ENCODE measurements at regions not wholly inside any gene's neighbourhood (a gene's known extent, or its start where the extent isn't known, plus 50 kb on each side); places are given as distances from the start of the nearest gene placed in this dataset.

DNA sequence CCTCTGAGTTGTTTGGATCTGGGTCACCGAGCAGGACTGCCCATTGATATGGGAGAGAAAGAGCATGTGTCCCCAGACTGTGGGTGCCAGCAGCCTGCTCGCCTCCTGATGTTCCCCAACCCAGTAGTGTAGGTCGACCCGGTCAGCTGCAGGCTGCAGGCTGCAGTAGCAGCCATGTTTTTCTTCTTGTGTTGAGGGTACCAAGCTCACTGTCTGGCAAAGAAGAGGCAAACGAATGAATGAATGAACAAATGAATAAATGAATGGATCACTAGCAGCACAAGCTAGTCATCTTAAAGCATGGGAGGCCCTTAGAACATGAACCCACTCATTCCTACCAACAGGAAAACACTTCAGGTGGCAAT lies 293.2 kb downstream of the SOX9 start:
- no peak for DNase-seq

DNA sequence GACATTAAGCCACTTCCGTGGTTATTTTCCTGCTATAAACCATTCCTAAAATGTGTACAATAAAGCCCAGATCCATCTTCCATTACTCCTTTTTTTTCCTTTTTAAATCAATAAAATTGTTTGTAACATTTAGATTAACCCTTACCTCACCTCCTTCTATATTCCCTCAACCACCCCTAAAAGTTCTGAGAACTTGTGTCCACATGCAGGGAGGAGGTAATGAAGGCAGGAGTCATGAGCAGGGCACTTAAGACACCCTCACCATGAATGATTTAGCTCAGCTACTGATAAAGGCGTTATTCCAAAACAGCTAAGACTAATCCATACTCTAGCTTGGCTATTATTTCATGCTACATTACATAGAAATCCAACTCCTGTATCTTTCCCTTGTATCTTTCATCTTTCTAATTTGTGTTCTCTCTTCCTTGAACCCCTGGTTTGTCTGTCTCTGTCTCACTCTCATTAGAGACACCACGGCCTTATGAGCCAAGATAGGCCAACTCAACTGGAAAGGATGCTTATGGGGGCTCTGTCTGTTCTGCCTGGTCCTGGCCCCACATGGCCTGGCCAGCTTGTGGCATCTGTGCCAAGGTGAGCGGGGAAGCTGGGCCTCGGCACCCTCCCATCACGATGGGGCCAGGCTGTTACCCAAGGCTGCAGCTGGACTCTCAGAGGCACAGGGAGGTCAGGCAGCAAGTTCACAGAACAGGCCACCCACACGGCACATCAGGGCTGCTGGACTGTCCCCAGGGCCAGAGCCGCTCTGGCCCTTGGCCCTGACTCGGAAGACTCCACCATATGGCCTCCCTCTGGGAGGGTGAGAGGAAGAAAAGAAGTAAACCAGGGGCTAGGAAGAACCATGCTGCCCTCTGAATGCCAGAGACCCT lies 294.4 kb downstream of the SOX9 start:
- DNase-seq, result no peak

DNA sequence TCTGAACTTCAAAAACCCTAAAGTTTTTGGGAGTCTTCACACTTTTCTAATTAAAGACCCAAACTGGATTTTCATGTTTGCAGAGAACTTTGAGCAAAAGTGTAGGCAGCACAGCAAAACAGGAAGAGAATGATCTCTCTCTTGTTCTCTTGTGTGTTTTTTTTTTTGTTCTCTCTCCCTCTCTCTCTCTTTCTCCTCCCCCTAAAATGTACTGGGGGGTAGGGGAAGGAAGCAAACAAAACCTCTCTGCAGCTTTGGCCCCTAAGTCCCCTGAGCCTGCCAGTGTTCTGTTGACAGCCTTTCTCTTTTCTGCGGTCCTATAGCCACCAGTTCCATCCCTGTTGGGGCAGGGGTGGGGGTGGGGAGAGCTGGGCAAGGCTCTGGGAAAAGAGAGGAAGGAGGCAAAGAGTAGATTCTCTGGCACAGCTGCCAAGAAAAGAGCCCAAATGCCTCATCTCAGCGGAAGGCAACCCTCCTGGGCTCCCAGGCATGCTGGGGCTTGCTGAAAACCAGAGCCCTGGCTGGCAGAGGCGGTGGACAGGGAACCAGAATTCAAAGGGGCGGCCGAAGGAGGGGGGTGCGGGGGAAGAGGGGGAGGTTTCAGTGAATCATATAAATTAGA lies 295.3 kb downstream of the SOX9 start:
- DNase-seq, result no peak

DNA sequence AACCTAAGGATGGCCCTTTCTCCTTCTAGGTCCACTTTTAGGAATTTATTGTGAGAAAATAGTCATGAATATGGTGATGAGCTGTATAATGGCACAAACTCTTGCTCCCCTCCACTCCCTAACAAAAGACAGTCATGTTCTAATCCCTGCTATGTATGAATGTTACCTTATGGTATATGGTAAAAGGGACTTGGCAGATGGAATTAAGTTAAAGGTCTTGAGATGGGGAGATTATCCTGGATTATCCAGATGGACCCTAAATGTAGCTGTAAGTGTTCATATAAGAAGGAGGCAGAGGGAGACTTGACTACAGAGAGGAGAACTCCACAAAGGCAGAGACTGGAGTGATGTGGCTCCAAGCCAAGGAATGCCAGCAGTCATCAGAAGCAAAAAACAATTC lies 296.1 kb downstream of the SOX9 start:
- DNase-seq, result no peak

DNA sequence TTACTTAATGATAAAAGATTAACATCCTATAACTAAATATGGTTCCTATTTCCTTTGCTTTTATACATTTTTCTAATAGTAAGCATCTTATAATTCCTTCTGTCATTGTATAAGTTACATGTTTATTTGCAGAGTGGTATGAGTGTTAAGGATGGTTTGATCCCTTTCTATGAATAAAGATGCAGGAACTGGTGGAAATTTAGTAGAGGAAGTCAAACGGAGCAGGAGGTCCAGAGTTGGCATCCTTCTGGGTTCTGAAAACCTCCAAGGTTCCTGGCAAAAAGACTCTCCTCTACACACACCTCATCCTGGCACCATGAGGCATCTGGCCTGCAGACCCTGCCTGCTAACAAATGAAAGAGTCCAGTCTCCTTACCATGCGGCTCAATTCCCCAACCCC lies 296.8 kb downstream of the SOX9 start:
- DNase-seq, result no peak

DNA sequence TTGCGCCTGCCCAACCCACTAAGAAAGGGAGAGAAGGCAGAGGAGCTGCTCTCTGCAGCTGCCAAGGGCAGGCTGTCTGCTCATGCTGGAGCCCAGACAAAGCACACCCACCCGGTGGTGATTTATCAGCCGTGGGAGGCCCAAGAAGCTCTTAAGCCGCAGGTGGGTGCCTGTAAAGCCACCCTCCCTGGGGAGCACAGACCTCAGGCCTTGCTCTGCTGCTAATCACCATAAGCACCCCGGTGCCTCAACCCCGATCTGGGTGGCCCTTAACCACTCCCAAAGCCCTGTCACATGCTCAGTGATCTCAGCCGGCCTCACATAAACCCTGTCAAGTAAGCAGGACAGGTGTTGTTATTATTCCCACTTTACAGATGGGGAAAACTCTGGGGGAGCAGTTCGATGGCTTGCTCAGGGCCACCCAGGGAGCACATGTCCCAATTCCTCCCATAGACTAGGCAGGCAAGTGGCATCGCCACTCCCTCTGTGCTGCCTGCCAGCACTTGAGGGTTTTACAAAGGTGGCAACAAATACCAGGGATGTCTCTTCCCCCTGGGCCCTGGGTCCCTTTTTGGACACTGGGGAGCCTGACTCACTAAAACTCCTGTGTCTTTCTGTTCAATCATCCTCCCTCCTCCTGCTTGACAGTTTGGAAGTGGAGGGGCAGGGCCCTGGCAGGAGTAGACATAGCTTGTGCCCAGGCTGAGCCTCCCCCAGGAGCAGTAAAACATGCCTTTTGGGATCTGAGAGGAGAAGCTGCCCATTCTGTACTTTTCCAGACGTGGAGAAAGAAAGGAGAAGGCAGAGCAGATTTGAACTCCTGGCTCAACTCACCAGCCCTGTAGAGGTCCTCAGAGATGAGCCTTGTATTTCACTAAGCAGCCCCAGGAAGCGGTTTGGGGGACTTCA lies 299.3 kb downstream of the SOX9 start:
- no peak for DNase-seq

DNA sequence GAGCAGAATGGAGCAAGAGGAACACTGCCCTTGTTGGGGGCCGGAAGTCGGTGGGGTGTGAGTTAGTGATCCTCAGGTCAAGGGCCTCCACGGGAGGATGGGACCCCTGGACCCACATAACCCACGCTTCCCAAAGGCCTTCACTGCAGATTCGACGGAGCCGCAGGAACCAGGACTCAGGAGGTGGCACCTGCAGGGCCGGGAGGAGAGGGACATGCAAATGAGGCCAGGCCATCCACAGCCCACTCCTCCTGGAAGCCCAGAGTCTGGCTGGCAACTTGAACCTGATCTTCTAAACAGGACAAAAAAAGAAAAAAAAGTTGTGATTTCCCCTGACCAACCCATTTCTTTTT lies 299.9 kb downstream of the SOX9 start:
- no peak for DNase-seq

DNA sequence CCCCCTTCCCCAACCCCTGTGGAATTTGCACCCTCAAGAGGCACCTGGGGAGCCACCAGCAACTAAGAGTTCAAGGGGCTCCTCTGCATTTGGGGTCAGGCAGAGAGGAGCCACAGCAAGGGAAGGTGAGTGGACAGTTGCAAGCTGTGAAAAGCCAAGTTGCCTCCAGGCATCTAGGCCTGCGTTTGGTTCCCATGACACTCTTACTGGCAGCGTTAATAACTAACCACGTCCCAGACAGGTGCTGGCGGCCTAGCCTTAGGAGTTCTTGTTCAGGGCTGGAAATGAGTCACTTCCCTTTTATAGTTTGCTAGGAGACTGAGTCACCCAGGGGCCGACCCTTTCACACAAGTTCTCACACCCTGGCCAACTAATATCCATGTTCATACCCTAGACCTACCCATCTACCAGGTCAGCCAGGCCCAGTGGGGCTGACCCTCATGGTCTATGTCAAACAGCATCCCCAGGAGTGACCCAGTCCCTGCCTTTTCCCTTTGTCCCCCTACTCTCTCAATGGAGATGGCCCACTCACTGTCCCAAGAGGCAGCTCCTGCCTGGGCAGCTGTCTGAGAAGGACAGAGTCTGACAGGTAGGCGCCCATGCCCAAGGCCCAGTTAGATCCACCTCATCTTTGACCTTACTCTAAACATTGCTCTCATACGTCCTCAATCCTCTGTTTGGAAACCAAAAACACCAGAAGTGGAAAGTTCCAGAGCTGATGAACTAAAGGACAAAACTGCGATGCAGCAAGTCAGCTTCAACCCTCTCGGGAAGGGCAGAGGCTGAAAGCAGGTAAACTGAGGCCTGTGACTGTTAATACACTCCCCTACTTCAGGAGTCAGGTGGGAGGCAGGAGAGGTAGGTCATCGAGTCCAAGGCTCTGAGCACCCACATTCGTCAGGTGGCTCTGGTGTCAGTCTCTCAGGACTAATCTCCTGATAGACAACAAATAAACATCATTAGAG lies 300.6 kb downstream of the SOX9 start:
- peak; percentile 61 for DNase-seq

DNA sequence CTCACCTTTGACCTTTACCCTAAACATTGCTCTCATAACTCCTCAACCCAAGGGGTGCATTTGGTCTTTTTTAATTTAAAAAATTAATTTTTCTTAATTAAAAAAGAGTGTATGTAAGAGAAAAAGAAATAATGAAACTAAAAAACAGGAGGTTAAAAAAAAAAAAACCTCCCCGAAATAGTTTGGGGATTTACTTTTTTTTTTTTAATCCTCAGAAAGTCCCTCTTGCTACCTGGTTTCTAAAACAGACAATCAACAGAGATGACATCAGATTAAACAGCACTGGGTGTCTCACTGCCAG lies 301.3 kb downstream of the SOX9 start:
- no peak for DNase-seq

DNA sequence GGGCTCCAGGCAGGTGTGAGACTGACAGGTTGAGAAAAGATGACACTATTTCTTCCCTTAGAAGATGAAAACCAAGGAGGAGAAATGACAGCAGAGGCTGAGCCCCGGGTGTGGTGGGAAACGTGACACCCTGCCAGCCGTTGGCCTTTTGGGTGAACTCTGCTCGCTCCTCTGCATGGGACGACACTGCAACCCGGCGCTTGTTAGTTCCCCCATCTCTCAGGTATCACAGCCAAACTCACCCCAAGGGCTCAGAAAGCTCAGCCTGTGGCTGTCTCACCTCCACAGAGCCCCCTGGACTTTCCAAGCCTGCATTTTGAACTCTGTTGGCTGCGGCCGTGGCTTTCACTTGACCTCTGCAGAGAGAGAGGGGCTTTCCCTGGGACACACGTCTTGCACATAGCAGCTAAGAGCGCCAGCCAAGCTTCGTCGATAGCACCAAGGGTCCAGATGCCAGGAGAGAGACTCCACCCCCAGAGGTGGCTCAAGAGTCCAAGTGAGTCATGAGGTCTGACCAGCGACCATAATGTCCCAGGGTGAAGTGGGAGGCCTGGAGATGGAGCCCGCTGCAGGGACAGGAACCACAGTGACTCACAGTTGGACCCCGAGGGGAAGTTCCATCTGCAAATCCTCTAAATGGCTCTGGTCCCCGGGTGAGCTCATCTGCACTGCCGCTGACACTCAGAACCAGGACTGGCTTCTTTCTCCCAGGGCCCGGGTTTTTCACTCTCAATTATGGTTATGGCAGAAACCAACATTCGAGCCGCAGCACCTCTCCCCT lies 301.9 kb downstream of the SOX9 start:
- DNase-seq, result peak; percentile 34

DNA sequence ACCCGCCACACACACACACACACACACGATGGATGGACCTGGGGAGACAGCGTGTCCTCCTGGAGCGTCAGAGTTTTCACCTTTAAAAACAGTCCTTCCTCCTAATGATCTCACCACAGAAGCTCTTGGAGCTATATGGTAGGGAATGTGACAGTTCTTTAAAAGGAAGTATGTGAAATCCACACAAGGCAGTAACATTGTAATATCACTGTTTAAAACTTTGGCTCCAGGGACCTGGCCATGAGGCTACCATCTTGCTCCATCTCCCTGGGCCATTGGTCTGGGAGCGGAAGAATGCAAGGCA lies 302.4 kb downstream of the SOX9 start:
- DNase-seq, result no peak

DNA sequence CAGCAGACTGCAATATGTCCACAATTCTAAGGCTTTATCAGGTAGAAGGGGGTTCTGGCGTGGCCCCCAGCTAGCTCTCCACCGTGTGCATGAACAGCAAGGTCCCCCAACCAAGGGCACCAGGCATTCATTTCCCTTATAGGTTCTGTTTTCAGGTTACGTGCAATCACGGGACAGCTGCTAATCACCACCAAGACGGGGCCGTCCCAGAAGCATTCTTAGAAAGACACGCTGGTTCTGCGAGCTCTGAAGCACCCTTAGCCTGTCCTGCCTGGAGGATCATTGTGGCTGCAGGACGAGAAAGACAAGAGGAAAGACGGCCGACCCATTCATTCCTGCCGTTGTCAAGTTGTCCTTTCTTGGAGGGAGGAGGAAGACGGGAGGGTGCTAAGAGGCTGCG lies 302.9 kb downstream of the SOX9 start:
- no peak for DNase-seq

DNA sequence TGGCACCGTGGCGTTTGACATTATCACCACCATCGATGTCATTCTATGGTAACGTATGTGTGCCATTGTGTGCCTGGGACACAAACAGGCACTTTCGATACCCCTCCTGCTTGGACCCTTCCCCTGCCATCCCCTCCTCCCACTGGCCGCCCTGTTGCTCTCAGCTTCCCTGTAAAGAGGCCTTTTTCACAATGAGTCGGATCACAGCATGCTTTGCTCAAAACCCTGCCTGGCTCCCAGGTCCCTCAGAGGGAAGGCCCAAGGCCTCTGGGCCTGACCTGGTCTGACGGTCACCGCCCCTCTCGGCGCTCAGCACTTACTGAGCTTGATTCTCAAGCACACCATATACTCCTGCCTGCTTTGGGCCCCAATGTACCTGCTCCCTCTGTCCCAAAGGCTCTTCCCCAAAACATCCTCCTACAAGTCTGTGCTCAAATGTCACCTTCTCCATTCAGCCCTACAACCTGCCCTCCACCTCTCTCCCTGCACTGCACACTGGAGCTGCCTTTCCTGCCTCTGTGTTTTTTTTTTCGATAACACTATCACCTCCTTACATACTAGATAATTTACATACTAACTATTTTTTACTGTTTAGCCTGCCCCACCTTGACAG lies 303.8 kb downstream of the SOX9 start:
- DNase-seq, result no peak

DNA sequence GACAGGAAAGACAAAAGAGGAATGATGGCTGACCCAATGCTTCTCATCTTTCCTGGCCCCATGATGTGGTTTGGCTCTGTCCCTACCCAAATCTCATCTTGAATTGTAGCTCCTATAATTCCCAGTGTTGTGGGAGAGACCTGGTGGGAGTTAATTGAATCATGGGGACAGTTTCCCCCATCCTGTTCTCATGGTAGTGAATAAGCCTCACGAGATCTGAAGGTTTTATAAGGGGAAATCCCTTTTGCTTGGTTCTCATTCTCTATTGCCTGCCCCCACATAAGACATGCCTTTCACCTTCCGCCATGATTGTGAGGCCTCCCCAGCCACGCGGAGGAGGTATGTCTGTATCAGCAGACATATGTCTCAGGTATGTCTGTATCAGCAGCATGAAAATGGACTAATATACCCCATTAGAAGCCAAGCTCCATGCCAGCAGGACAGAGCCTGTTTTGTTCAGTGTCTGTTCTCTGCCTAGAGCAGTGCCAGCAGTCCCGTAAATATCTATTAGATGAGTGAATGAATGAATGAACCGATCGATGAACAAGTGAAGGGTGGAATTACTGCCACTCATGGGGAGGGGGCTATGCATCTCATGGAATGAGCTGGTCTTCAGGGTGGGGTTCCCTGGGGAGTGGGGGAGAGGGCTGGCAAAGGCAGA lies 304.4 kb downstream of the SOX9 start:
- no peak for DNase-seq

DNA sequence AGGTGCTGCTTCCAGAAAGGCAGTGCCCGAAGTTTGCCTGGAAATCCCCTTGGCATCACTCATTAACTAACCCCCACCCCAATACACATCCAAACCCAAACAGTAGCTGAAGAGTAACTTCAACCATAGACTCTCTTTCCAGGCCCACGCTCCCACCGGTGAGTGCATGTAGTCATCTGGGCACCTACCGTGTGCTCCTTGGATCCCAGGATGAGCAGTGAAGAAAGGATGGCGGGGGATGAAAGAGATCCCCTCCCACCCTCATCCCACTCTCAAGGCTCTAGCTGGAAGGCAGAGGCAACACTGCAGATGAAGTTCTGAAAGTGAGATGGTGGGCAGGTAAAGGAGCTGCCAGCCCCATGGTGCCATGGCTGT lies 305.0 kb downstream of the SOX9 start:
- no peak for DNase-seq

DNA sequence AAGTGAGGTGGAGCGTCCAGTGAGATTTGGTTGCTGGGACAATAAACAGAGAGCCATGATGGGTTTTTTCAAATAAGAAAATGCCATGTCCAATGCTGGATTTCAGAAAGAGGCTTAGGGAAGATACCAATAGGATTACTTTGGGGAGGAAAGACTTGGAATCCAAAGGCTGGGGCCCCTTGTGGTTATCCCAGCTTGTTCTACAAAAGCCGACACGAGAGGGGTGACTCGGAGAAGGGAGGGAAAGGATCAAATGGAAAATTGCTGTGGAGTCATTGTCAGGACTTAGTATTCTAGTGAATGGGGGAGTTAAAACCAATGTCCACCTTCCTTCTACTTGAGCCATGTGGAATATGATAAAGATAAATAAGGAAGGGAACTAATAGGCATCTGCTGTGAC lies 305.5 kb downstream of the SOX9 start:
- DNase-seq, result no peak

DNA sequence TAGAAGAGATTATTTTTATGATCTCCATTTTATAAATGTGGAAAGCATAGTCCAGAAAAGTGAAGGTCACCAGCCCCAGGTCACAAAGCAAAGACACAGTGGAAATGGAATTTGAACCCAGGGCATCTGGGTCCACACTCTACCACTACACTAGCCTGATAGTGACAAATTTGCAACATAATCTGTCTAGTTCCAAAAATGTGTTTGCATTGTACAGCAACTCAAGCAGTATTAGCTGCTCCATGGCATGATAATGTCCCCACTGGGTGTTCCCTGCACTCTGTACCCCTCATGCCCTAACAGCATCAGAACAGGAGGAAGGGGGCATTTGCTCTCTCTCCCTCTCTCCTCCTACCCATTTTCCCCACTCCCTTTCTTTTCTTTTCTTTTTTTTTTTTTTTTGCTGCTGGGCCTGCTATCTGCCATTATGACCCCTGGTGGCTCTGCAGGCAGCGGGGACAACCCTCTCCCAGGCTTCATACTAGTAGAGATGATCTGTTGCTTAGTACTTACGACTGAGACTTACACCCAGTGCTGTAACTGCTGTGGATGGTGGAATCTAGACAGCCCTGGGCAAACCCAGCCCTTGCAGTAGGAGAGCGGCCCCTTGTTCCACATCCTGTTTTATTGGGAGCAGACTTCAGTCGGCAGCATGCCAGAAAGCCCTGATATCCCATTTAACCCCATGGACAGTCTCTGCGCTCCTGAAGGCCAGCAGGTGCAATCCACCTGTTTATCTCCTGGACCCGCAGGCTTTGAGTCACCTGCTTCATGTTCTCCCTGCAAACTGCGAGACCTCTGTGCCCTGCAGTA lies 306.3 kb downstream of the SOX9 start:
- DNase-seq, result no peak

DNA sequence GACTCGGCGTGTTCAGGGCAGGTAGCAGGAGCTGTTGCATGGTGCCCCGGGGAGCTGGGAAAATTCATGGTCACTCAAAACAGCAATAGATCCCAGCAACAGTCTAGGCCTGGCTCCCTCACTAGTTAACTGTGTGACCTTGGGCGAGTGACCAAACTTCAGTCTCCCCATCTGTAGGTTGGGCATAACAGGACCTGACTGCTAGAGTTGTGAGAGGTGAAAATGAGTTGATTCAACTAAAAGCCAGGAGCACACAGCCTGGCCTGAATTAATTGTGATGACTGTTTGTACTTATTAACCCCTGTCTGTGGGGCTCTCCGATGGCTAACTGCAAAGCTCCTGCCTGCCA lies 306.9 kb downstream of the SOX9 start:
- DNase-seq, result no peak

DNA sequence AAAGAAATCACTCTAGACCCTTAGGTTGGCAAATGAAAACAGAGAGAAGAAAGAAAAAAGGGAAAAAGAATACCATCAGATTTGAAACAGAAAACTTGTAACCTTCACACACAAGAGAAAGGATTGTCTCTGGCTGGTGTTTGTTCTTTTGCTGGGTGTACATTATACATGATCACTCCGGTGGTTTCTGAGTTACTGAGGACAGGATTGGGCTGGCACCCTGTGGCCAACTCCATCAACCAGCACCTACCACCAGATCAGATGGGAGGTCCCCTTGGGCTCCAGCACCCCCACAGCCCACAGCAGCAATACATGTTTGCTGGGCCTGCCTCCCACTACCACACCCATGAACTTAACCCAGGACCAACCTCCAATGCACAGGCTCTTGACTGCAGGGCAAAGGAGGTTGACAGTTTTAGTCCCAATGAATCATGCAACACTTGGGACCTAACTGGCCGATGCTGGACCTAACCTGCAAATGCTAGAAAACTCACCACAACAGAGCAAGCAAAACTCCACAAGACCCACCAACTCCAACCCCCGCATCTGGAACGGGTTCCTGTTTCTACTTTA lies 308.3 kb downstream of the SOX9 start:
- no peak for DNase-seq
